GM12892 (cell line): ENCODE measurements at regions not wholly inside any gene's neighbourhood (a gene's known extent, or its start where the extent isn't known, plus 50 kb on each side); places are given as distances from the start of the nearest gene placed in this dataset.

Experiments
- POLR2A ChIP-seq: IDR thresholded peaks from 2 replicates; pipeline ENCODE4 v1.6.1; 2011; ENCODE audit warnings: low read depth, low read length, control low read depth
- POLR2AphosphoS5 ChIP-seq: IDR thresholded peaks from 2 replicates; pipeline ENCODE4 v1.6.1; 2011; ENCODE audit warnings: low read depth, low read length, control low read depth
- TAF1 ChIP-seq: IDR thresholded peaks from 2 replicates; pipeline ENCODE4 v1.6.1; 2011; ENCODE audit warnings: low read depth, mild to moderate bottlenecking, control low read depth, low read length, borderline replicate concordance

DNA sequence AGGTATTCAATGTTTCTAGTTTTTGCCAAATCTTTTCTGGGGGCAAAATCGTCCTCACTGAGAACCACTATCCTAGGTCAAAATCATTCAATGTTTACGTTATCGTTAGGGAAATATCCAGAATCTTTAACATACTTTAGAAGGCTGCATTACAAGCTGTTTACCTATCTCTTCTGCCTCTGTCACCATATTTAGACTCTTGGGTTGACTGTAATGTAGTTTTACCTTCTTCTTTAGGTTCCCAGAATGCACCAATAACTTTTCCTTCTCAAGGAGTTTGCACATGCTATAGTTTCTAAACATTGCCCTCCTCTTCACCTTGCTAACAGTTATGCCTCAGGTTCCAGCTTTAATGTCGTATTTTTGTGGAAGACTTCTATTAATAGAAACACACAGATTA lies 1185.5 kb upstream of the ADGRB3 start:
- no peak for TF ChIP-seq POLR2A
- no peak for TF ChIP-seq POLR2AphosphoS5
- no peak for TF ChIP-seq TAF1
